HepG2 (cell line): ENCODE measurements at regions not wholly inside any gene's neighbourhood (a gene's known extent, or its start where the extent isn't known, plus 50 kb on each side); places are given as distances from the start of the nearest gene placed in this dataset.

Source experiments
- ATF3 ChIP-seq: sonication (generic); formaldehyde crosslinking; IDR thresholded peaks from 2 replicates; pipeline ENCODE4 v1.4.0; 2020; ENCODE audit warnings: missing genetic modification reagents
- CEBPG ChIP-seq: IDR thresholded peaks from 2 replicates; pipeline ENCODE4 v1.6.1; 2016
- CTCF ChIP-seq: sonication (generic); formaldehyde crosslinking; IDR thresholded peaks from 2 replicates; pipeline ENCODE4 v1.5.0; 2020; ENCODE audit warnings: mild to moderate bottlenecking, missing genetic modification reagents, moderate library complexity
- IKZF1 ChIP-seq: fragments of 450-650 bp; IDR thresholded peaks from 2 replicates; pipeline ENCODE4 v1.7.1; 2016
- ISX ChIP-seq: sonication (generic); formaldehyde crosslinking; conservative IDR thresholded peaks from 2 replicates; pipeline ENCODE4 v1.5.0; 2020; ENCODE audit warnings: missing genetic modification reagents
- POLR2AphosphoS5 ChIP-seq: IDR thresholded peaks from 2 replicates; pipeline ENCODE4 v1.6.1; 2012; ENCODE audit warnings: low read depth, low read length
- RAD21 ChIP-seq: fragments of 450-650 bp; formaldehyde crosslinking; IDR thresholded peaks from 2 replicates; pipeline ENCODE4 v1.5.0; 2020; ENCODE audit warnings: mild to moderate bottlenecking
- REST ChIP-seq, 2 experiments: IDR thresholded peaks; 2 replicates each; pipeline ENCODE4 v1.6.1; 2011 to 2012; ENCODE audit warnings: low read length in 2 of 2, borderline replicate concordance in 1 of 2, low read depth in 1 of 2, mild to moderate bottlenecking in 1 of 2, moderate library complexity in 1 of 2
- SRF ChIP-seq: IDR thresholded peaks from 2 replicates; pipeline ENCODE4 v1.6.1; 2011; ENCODE audit warnings: mild to moderate bottlenecking, low read depth, low read length, moderate library complexity
- TF ChIP-seq, protein P1 (sequence below): sonication (generic); formaldehyde crosslinking; IDR thresholded peaks from 2 replicates; pipeline ENCODE4 v1.4.0; 2020; ENCODE audit warnings: missing genetic modification reagents
- TF ChIP-seq, protein P2 (sequence below): sonication (generic); formaldehyde crosslinking; IDR thresholded peaks from 2 replicates; pipeline ENCODE4 v1.8.1; 2023; ENCODE audit warnings: mild to moderate bottlenecking, moderate library complexity, missing genetic modification reagents
- TF ChIP-seq, protein P3 (sequence below): sonication (generic); formaldehyde crosslinking; IDR thresholded peaks from 2 replicates; pipeline ENCODE4 v1.4.0; 2020; ENCODE audit warnings: mild to moderate bottlenecking, missing genetic modification reagents

GRCh38 chr2:239855863-239856587, 169.1 kb downstream of the NDUFA10 start:
- TF ChIP-seq IKZF1 (no peak), RAD21 (CRISPR knock-in tag) (no peak), ATF3 (CRISPR knock-in tag) (no peak), CEBPG (CRISPR knock-in tag) (no peak), ISX (no peak), POLR2AphosphoS5 (no peak), REST (IDR thresholded peaks at IDR 0.05; ENCODE audit: borderline replicate concordance in 1 of 2, low read depth in 1 of 2, low read length in 2 of 2) (no peak), CTCF (no peak), SRF (no peak)
- TF ChIP-seq, protein P1, sequence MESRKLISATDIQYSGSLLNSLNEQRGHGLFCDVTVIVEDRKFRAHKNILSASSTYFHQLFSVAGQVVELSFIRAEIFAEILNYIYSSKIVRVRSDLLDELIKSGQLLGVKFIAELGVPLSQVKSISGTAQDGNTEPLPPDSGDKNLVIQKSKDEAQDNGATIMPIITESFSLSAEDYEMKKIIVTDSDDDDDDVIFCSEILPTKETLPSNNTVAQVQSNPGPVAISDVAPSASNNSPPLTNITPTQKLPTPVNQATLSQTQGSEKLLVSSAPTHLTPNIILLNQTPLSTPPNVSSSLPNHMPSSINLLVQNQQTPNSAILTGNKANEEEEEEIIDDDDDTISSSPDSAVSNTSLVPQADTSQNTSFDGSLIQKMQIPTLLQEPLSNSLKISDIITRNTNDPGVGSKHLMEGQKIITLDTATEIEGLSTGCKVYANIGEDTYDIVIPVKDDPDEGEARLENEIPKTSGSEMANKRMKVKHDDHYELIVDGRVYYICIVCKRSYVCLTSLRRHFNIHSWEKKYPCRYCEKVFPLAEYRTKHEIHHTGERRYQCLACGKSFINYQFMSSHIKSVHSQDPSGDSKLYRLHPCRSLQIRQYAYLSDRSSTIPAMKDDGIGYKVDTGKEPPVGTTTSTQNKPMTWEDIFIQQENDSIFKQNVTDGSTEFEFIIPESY (CRISPR knock-in tag), result no peak
- TF ChIP-seq, protein P2, sequence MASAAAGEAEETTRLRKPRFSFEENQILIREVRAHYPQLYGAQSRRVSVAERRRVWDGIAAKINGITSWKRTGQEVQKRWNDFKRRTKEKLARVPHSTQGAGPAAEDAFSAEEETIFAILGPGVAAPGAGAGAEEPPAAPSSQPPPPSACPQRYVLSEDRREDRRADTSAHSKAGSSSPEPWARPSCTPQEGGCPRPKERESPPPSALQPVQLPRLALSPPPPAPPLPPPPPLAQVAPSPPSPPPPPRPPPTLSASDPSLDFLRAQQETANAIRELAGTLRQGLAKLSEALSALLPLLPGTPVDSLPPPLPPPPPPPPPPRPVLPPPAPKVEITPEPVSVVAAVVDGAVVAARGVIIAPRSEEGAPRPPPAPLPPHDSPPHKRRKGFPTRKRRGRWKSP (CRISPR knock-in tag), result no peak
- TF ChIP-seq, protein P3, sequence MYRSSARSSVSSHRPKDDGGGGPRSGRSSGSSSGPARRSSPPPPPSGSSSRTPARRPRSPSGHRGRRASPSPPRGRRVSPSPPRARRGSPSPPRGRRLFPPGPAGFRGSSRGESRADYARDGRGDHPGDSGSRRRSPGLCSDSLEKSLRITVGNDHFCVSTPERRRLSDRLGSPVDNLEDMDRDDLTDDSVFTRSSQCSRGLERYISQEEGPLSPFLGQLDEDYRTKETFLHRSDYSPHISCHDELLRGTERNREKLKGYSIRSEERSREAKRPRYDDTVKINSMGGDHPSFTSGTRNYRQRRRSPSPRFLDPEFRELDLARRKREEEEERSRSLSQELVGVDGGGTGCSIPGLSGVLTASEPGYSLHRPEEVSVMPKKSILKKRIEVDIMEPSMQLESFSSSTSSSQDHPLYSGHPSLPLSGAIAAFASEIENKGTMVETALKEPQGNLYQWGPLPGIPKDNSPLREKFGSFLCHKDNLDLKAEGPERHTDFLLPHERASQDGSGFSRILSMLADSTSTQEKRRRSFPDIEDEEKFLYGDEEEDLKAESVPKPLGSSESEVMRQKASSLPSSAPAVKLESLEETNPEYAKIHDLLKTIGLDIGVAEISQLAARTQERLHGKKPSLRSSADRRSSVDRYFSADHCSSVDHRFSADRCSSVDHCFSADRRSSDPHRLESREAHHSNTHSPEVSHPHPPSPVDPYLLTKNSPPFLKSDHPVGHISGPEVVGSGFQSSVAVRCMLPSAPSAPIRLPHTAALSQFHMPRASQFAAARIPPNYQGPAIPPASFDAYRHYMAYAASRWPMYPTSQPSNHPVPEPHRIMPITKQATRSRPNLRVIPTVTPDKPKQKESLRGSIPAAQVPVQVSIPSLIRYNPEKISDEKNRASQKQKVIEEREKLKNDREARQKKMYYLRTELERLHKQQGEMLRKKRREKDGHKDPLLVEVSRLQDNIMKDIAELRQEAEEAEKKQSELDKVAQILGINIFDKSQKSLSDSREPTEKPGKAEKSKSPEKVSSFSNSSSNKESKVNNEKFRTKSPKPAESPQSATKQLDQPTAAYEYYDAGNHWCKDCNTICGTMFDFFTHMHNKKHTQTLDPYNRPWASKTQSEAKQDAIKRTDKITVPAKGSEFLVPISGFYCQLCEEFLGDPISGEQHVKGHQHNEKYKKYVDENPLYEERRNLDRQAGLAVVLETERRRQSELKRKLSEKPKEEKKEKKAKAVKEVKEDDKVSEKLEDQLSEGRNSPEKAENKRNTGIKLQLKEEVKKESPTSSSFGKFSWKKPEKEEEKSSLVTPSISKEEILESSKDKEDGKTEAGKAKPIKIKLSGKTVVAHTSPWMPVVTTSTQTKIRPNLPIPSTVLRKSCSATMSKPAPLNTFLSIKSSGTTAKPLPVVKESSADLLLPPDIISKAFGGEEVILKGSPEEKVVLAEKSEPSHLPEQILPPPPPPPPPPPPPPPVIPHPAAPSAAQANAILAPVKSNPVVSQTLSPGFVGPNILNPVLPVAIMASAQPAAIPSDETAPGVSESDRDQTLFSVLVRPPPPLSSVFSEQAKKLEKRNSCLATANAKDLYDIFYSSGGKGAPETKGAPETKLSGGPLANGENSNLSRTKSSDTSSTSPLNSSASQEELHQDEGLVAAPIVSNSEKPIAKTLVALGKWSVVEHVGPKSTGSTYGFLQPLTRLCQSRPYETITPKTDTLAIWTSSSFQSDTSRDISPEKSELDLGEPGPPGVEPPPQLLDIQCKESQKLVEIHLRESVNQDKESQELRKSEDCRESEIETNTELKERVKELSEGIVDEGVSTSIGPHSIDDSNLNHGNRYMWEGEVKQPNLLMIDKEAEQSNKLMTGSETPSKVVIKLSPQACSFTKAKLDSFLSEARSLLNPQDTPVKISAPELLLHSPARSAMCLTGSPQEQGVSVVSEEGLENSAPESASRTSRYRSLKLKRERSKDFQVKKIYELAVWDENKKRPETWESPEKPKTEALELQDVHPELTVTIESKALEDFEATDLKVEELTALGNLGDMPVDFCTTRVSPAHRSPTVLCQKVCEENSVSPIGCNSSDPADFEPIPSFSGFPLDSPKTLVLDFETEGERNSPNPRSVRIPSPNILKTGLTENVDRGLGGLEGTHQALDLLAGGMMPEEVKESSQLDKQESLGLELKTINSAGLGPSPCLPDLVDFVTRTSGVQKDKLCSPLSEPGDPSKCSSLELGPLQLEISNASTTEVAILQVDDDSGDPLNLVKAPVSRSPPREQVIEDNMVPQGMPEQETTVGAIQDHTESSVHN (CRISPR knock-in tag), result no peak
